PC-3 (cell line): ENCODE measurements at regions not wholly inside any gene's neighbourhood (a gene's known extent, or its start where the extent isn't known, plus 50 kb on each side); places are given as distances from the start of the nearest gene placed in this dataset.

Experiments
- EZH2phosphoT487 ChIP-seq: fragments of 300-600 bp; sonication (generic); IDR thresholded peaks from 2 replicates; pipeline ENCODE4 v1.6.1; 2018; ENCODE audit warnings: mild to moderate bottlenecking, antibody characterized with exemption, low read length, borderline replicate concordance
- TF ChIP-seq, protein P1 (sequence below): fragments of 300-600 bp; sonication (generic); conservative IDR thresholded peaks from 2 replicates; pipeline ENCODE4 v1.5.1; 2017; ENCODE audit warnings: antibody characterized with exemption, low read depth, mild to moderate bottlenecking, low read length

DNA sequence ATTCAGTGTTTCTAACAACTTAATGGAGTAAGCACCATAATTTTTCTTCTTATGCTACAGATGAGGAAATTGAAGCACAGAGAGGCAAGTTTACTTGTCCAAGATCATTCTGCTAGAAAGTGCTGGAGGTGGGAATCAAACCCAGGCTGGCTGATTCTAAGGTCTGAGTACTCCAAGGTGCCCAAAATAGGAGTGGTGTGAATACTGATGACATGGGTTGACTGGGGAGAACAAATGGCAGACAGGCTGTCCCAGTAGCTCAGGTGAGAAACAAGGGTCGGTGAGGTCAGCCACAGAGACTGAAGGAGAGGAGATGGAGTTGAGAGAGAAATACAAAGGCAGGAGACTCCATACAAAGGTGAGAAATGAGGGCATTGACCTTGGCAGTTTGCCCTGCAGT, 144.5 kb upstream of the EGFLAM start:
- TF ChIP-seq, protein P1, sequence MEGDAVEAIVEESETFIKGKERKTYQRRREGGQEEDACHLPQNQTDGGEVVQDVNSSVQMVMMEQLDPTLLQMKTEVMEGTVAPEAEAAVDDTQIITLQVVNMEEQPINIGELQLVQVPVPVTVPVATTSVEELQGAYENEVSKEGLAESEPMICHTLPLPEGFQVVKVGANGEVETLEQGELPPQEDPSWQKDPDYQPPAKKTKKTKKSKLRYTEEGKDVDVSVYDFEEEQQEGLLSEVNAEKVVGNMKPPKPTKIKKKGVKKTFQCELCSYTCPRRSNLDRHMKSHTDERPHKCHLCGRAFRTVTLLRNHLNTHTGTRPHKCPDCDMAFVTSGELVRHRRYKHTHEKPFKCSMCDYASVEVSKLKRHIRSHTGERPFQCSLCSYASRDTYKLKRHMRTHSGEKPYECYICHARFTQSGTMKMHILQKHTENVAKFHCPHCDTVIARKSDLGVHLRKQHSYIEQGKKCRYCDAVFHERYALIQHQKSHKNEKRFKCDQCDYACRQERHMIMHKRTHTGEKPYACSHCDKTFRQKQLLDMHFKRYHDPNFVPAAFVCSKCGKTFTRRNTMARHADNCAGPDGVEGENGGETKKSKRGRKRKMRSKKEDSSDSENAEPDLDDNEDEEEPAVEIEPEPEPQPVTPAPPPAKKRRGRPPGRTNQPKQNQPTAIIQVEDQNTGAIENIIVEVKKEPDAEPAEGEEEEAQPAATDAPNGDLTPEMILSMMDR: no peak
- TF ChIP-seq EZH2phosphoT487: no peak
